H1 (cell line): ENCODE measurements at regions not wholly inside any gene's neighbourhood (a gene's known extent, or its start where the extent isn't known, plus 50 kb on each side); places are given as distances from the start of the nearest gene placed in this dataset.
"Not testable (repeated sequence)": the region's sequence is repeated elsewhere in the genome, so short reads cannot be mapped to it uniquely, and the experiment has no call there.

Source experiments
- CTCF ChIA-PET: fragments of 300-600 bp; sonication (Branson Sonifier 250); formaldehyde crosslinking; loops from one replicate; lab custom pipeline; 2021; ENCODE audit not compliant: partially characterized antibody; lab: Charles Lee
- POLR2A ChIA-PET: fragments of 300-600 bp; sonication (Branson Sonifier 250); formaldehyde crosslinking; loops from one replicate; lab custom pipeline; 2021; ENCODE audit warnings: inconsistent platforms; ENCODE audit not compliant: partially characterized antibody; lab: Charles Lee
- DNase-seq, 2 experiments: peaks; one replicate each; pipeline versions ENCODE4 v3.0.0 to v3.0.0-alpha.2; 2010 to 2022; ENCODE audit warnings: low spot score in 2 of 2, low read depth in 1 of 2, mixed read lengths in 1 of 2
- FAIRE-seq: peaks from 2 replicates; lab custom pipeline; 2011; peaks lifted over from hg19 to GRCh38; lab: Jason Lieb, UNC
- H2AFZ ChIP-seq: 2 replicates; pipeline ENCODE4 v1.8.1; 2012; ENCODE audit warnings: low read length, inconsistent platforms
- H2AK5ac ChIP-seq: 2 replicates; pipeline ENCODE4 v1.6.1; 2013; ENCODE audit warnings: low read depth, low read length
- H2BK120ac ChIP-seq: replicated peaks from 2 replicates; pipeline ENCODE3; 2013; ENCODE audit warnings: low read depth, low read length, inconsistent platforms
- H2BK12ac ChIP-seq: 2 replicates; pipeline ENCODE4 v1.6.1; 2013; ENCODE audit warnings: low read depth, low read length
- H2BK15ac ChIP-seq: 2 replicates; pipeline ENCODE4 v1.6.1; 2013; ENCODE audit warnings: low read length
- H2BK20ac ChIP-seq: 2 replicates; pipeline ENCODE4 v1.6.1; 2013; ENCODE audit warnings: low read length
- H2BK5ac ChIP-seq: 2 replicates; pipeline ENCODE4 v1.6.1; 2013; ENCODE audit warnings: low read depth, low read length
- H3K14ac ChIP-seq: 2 replicates; pipeline ENCODE4 v1.6.1; 2013; ENCODE audit warnings: inconsistent platforms; ENCODE audit not compliant: insufficient read length
- H3K18ac ChIP-seq: 2 replicates; pipeline ENCODE4 v1.6.1; 2013; ENCODE audit warnings: low read length; ENCODE audit errors: extremely low read depth
- H3K23ac ChIP-seq: 2 replicates; pipeline ENCODE4 v1.6.1; 2013; ENCODE audit warnings: inconsistent platforms; ENCODE audit not compliant: insufficient read length
- H3K23me2 ChIP-seq: 2 replicates; pipeline ENCODE4 v1.6.1; 2013; ENCODE audit warnings: low read depth, low read length
- H3K27ac ChIP-seq: 2 replicates; pipeline ENCODE4 v1.6.1; 2011; ENCODE audit warnings: low read depth, low read length, inconsistent platforms
- H3K27me3 ChIP-seq, 4 experiments: replicated peaks in 1 of 4; 1 replicate in 1 of 4; 2 replicates in 3 of 4; pipeline versions ENCODE4 v1.6.1 to v1.8.1; 2011 to 2013; ENCODE audit warnings: low read length in 3 of 4, mild to moderate bottlenecking in 3 of 4, inconsistent platforms in 2 of 4, mixed read lengths in 2 of 4, moderate library complexity in 1 of 4; ENCODE audit not compliant: control insufficient read depth in 3 of 4, insufficient read depth in 3 of 4; ENCODE audit errors: extremely low read depth in 1 of 4
- H3K36me3 ChIP-seq, 4 experiments: 2 replicates each; pipeline versions ENCODE4 v1.6.1 to v1.8.1; 2011 to 2013; ENCODE audit warnings: mild to moderate bottlenecking in 4 of 4, low read length in 3 of 4, moderate library complexity in 2 of 4, control low read depth in 1 of 4, inconsistent platforms in 1 of 4; ENCODE audit not compliant: insufficient read depth in 4 of 4, control insufficient read depth in 2 of 4
- H3K4ac ChIP-seq: replicated peaks from 2 replicates; pipeline ENCODE3; 2013; ENCODE audit warnings: low read length, low read depth, mixed read lengths, inconsistent platforms; ENCODE audit not compliant: insufficient read length
- H3K4me1 ChIP-seq, 4 experiments: replicated peaks in 1 of 4; 1 replicate in 1 of 4; 2 replicates in 3 of 4; pipeline versions ENCODE4 v1.6.1 to v1.8.1; 2011 to 2013; ENCODE audit warnings: low read length in 3 of 4, inconsistent platforms in 2 of 4, mixed read lengths in 1 of 4; ENCODE audit not compliant: insufficient read depth in 4 of 4, control insufficient read depth in 3 of 4
- H3K4me2 ChIP-seq, 2 experiments: 2 replicates each; pipeline versions ENCODE4 v1.6.1 to v1.8.1; 2011 to 2013; ENCODE audit warnings: low read depth in 2 of 2, low read length in 2 of 2, control low read depth in 1 of 2, inconsistent platforms in 1 of 2, mild to moderate bottlenecking in 1 of 2; ENCODE audit not compliant: insufficient read depth in 1 of 2
- H3K4me3 ChIP-seq, 4 experiments: fragments of 200-600, 300-600 bp in 1 of 4; sonication (generic), shearing (Covaris generic), sonication (Bioruptor Twin) in 1 of 4; 2 replicates each; pipeline versions ENCODE4 v1.5.1 to v1.8.1; 2011 to 2016; ENCODE audit warnings: low read length in 4 of 4, low read depth in 3 of 4, control low read depth in 2 of 4, inconsistent platforms in 2 of 4, mild to moderate bottlenecking in 2 of 4, mixed read lengths in 1 of 4, moderate library complexity in 1 of 4; ENCODE audit not compliant: insufficient read depth in 2 of 4; ENCODE audit errors: extremely low read depth in 1 of 4
- H3K56ac ChIP-seq: replicated peaks from 2 replicates; pipeline ENCODE3; 2013; ENCODE audit warnings: low read depth, mild to moderate bottlenecking, mixed read lengths, low read length, inconsistent platforms; ENCODE audit not compliant: insufficient read length
- H3K79me1 ChIP-seq: 2 replicates; pipeline ENCODE4 v1.6.1; 2013; ENCODE audit warnings: low read depth, low read length, control low read depth
- H3K79me2 ChIP-seq, 2 experiments: 2 replicates each; pipeline versions ENCODE4 v1.6.1 to v1.8.1; 2012 to 2013; ENCODE audit warnings: low read length in 2 of 2, mild to moderate bottlenecking in 2 of 2, inconsistent platforms in 1 of 2; ENCODE audit not compliant: insufficient read depth in 2 of 2, control insufficient read depth in 1 of 2
- H3K9ac ChIP-seq, 4 experiments: replicated peaks in 1 of 4; 1 replicate in 1 of 4; 2 replicates in 3 of 4; pipeline versions ENCODE4 v1.6.1 to v1.8.1; 2011 to 2013; ENCODE audit warnings: low read depth in 3 of 4, low read length in 3 of 4, control low read depth in 2 of 4, mild to moderate bottlenecking in 2 of 4, moderate library complexity in 2 of 4, inconsistent platforms in 1 of 4; ENCODE audit errors: extremely low read depth in 1 of 4
- H3K9me3 ChIP-seq, 2 experiments: 2 replicates each; pipeline versions ENCODE4 v1.6.1 to v1.8.1; 2012 to 2013; ENCODE audit warnings: mild to moderate bottlenecking in 2 of 2, moderate library complexity in 2 of 2, control low read depth in 1 of 2, inconsistent platforms in 1 of 2, low read depth in 1 of 2, low read length in 1 of 2, mixed read lengths in 1 of 2; ENCODE audit not compliant: insufficient read depth in 2 of 2
- H4K20me1 ChIP-seq, 2 experiments: replicated peaks in 1 of 2; 2 replicates each; pipeline versions ENCODE3 to v1.8.1; 2011 to 2013; ENCODE audit warnings: inconsistent platforms in 2 of 2, low read length in 2 of 2, mild to moderate bottlenecking in 1 of 2; ENCODE audit not compliant: insufficient read depth in 2 of 2, control insufficient read depth in 1 of 2
- H4K5ac ChIP-seq: 2 replicates; pipeline ENCODE4 v1.6.1; 2013; ENCODE audit warnings: low read length, low read depth, mixed read lengths, inconsistent platforms; ENCODE audit not compliant: insufficient read length
- H4K8ac ChIP-seq: 2 replicates; pipeline ENCODE4 v1.8.0; 2013; ENCODE audit warnings: mild to moderate bottlenecking, moderate library complexity, low read length, inconsistent platforms; ENCODE audit not compliant: insufficient read depth; ENCODE audit errors: extremely low read depth
- H4K91ac ChIP-seq: replicated peaks from 2 replicates; pipeline ENCODE3; 2013; ENCODE audit warnings: low read length, mixed read lengths, inconsistent platforms; ENCODE audit not compliant: insufficient read length
- whole genome bisulfite sequencing, 2 experiments: shearing (Covaris generic) in 1 of 2; methylation state at CpG; one replicate each; pipeline versions ENCODE4 v1.1.6 to v1.1.7; 2013 to 2015; ENCODE audit warnings: low lambda C conversion rate in 2 of 2, mixed read lengths in 2 of 2, inconsistent platforms in 1 of 2, low coverage in 1 of 2, missing lambda C conversion rate in 1 of 2; ENCODE audit not compliant: insufficient replicate concordance in 2 of 2, insufficient coverage in 1 of 2, insufficient read length in 1 of 2; ENCODE audit errors: extremely low coverage in 1 of 2, missing lambda C conversion rate in 1 of 2; 5-methylcytosine and 5-hydroxymethylcytosine counted together

DNA sequence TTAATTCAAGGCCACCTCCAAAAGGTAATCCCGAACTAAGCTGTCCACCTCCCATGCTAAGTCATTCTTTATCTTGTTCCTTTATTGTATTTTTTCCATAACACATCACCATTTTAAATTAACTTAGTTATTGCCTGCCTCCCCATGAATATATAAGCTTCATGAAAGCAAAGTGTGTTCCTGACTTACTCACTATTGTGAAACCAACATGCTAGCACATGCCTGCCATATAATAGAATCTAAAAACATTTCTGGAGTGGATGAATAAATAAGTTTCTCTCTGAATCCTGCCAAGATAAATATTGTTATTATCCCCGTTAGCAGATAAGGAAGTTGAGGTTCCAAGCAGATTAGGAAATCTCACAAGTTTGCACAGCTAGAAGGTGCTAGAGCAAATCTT, 98.7 kb upstream of the RRN3 start:
- H2AFZ ChIP-seq, H3K79me1 ChIP-seq, DNase-seq, FAIRE-seq, H3K36me3 ChIP-seq, H2BK15ac ChIP-seq, H4K5ac ChIP-seq, H3K4ac ChIP-seq, H3K14ac ChIP-seq, H3K4me3 ChIP-seq, H3K23me2 ChIP-seq, H4K91ac ChIP-seq, H3K56ac ChIP-seq, H3K9ac ChIP-seq, H4K20me1 ChIP-seq, H3K4me2 ChIP-seq, H2BK120ac ChIP-seq, H3K18ac ChIP-seq, H3K27me3 ChIP-seq, H3K9me3 ChIP-seq, H3K27ac ChIP-seq, POLR2A ChIA-PET, H3K79me2 ChIP-seq, H2BK5ac ChIP-seq, H4K8ac ChIP-seq, H3K4me1 ChIP-seq, H2AK5ac ChIP-seq, H2BK12ac ChIP-seq, CTCF ChIA-PET, H3K23ac ChIP-seq, H2BK20ac ChIP-seq: not testable (repeated sequence)
- WGBS, 2 experiments, result 93% methylated on average over 1 of the region's 2 CpGs; no CpG with 5 or more reads in 1 of the 2 experiments

DNA sequence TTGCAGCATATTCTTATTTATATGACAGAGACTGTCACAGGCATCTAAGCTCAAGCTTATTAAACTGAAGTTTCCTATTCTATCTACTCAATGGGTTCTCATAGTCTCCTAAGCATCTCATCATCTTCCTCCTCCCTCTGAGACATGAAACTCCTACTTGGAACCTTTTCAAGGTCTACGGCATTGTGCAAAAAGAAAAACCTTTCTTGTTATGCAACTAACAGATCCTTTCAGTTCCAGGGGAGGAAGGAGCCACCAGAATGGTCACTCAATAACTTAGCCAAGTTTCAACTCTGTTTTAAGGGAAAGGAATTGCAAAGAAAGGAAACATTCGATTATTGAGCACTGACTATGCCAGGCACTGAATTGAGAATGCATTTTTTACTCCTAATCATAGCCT, 98.1 kb upstream of the RRN3 start:
- H3K79me1 ChIP-seq, H4K20me1 ChIP-seq, H3K9ac ChIP-seq, H3K56ac ChIP-seq, H2BK5ac ChIP-seq, CTCF ChIA-PET, FAIRE-seq, H3K9me3 ChIP-seq, H2AFZ ChIP-seq, H3K23ac ChIP-seq, H3K79me2 ChIP-seq, H2AK5ac ChIP-seq, H2BK20ac ChIP-seq, H3K27ac ChIP-seq, H3K4me2 ChIP-seq, H3K23me2 ChIP-seq, H3K4ac ChIP-seq, H3K18ac ChIP-seq, H2BK120ac ChIP-seq, H3K27me3 ChIP-seq, DNase-seq, H3K4me3 ChIP-seq, H4K91ac ChIP-seq, H3K4me1 ChIP-seq, H4K8ac ChIP-seq, H4K5ac ChIP-seq, H3K14ac ChIP-seq, H3K36me3 ChIP-seq, H2BK15ac ChIP-seq, POLR2A ChIA-PET, H2BK12ac ChIP-seq: not testable (repeated sequence)
- WGBS, 2 experiments, result no CpG with 5 or more reads among the region's 2 CpGs
